ENCODE measurements at regions not wholly inside any gene's neighbourhood (a gene's known extent, or its start where the extent isn't known, plus 50 kb on each side); places are given as distances from the start of the nearest gene placed in this dataset.
A peak's percentile ranks its signal among the peaks of the same experiment; 100 is the strongest.

GRCh38 chr10:131724169-131724545, 176.7 kb upstream of the PPP2R2D start:
- H3K27ac ChIP-seq, result no peak overlapping the region
- no peak overlapping the region for H3K4me3 ChIP-seq
- no peak for TF ChIP-seq CTCF (IDR thresholded peaks at IDR 0.05)
- peak in 1 of 2 donors; percentile 15 for DNase-seq
- 79 to 88% (median 81%) methylated on average over 10 of the region's 10 CpGs for WGBS, 3 donors
- peaks cover 0 to 10% (median 2%) of the 10 kb centered on the region in 3 donors for H3K27me3 ChIP-seq (ENCODE audit: insufficient read depth in 3 of 3, low read length in 2 of 3)
- no peak for ATAC-seq
- no peaks in the 10 kb centered on the region for H3K4me1 ChIP-seq
- intact Hi-C loops (cut with DNase I), result no loop called here
- H3K9me3 ChIP-seq, result no peaks in the 10 kb centered on the region
- H3K36me3 ChIP-seq (ENCODE audit: insufficient read depth in 1 of 2, low read depth in 1 of 2), result no peaks in the 10 kb centered on the region

- Histone ChIP-seq H3K36me3 (ENCODE audit: insufficient read depth in 1 of 2, low read depth in 1 of 2) (no peaks in the 10 kb centered on the region), H3K27me3 (ENCODE audit: insufficient read depth in 3 of 3, low read length in 2 of 3) (peaks cover 0 to 10% (median 2%) of the 10 kb centered on the region in 3 donors), H3K27ac (no peak overlapping the region), H3K9me3 (no peaks in the 10 kb centered on the region), H3K4me3 (no peak overlapping the region), H3K4me1 (no peaks in the 10 kb centered on the region)
- intact Hi-C loops (cut with DNase I), result no loop called here
- ATAC-seq (no peak), DNase-seq (peak in 1 of 2 donors; percentile 30)
- no peak for TF ChIP-seq CTCF (IDR thresholded peaks at IDR 0.05)
- 89 to 93% (median 93%) methylated on average over 16 to 17 of the region's 17 CpGs for WGBS, 3 donors
These were observed 175.8 kb upstream of the PPP2R2D start for GRCh38 chr10:131724891-131725580.

- Histone ChIP-seq H3K36me3 (ENCODE audit: insufficient read depth in 1 of 2, low read depth in 1 of 2) (no peaks in the 10 kb centered on the region), H3K4me1 (no peaks in the 10 kb centered on the region), H3K27ac (no peak overlapping the region), H3K27me3 (ENCODE audit: insufficient read depth in 3 of 3, low read length in 2 of 3) (peaks cover 0 to 10% (median 2%) of the 10 kb centered on the region in 3 donors), H3K9me3 (no peaks in the 10 kb centered on the region), H3K4me3 (no peak overlapping the region)
- 89 to 91% (median 90%) methylated on average over 17 of the region's 17 CpGs for WGBS, 3 donors
- TF ChIP-seq CTCF (IDR thresholded peaks at IDR 0.05), result no peak
- intact Hi-C loops (cut with DNase I), result no loop called here
- no peak for ATAC-seq
- peak in 1 of 2 donors; percentile 26 for DNase-seq
These were observed 175.2 kb upstream of the PPP2R2D start for GRCh38 chr10:131725581-131726069.

- no peak for TF ChIP-seq CTCF (IDR thresholded peaks at IDR 0.05)
- Histone ChIP-seq H3K9me3 (no peaks in the 10 kb centered on the region), H3K36me3 (ENCODE audit: insufficient read depth in 1 of 2, low read depth in 1 of 2) (no peaks in the 10 kb centered on the region), H3K4me1 (no peaks in the 10 kb centered on the region), H3K27ac (no peak overlapping the region), H3K4me3 (no peak overlapping the region), H3K27me3 (ENCODE audit: insufficient read depth in 3 of 3, low read length in 2 of 3) (peaks cover 0 to 10% (median 2%) of the 10 kb centered on the region in 3 donors)
- ATAC-seq, result no peak
- DNase-seq, result peak; percentile 40 to 68
- intact Hi-C loops (cut with DNase I), result no loop called here
- 20 to 21% (median 21%) methylated on average over 30 of the region's 30 CpGs for WGBS, 3 donors
These were observed 174.5 kb upstream of the PPP2R2D start for GRCh38 chr10:131726076-131726880.
